HG03575 (cell line): ENCODE measurements at regions not wholly inside any gene's neighbourhood (a gene's known extent, or its start where the extent isn't known, plus 50 kb on each side); places are given as distances from the start of the nearest gene placed in this dataset.
"Not testable (repeated sequence)": the region's sequence is repeated elsewhere in the genome, so short reads cannot be mapped to it uniquely, and the experiment has no call there.

ENCODE experiments used
- ATAC-seq: cut with Tn5 transposase; IDR thresholded peaks from one replicate; pipeline ENCODE4 v1.9.1; 2021; ENCODE audit not compliant: unreplicated experiment, insufficient number of reproducible peaks, low FRiP score; ENCODE audit errors: extremely low read depth

DNA sequence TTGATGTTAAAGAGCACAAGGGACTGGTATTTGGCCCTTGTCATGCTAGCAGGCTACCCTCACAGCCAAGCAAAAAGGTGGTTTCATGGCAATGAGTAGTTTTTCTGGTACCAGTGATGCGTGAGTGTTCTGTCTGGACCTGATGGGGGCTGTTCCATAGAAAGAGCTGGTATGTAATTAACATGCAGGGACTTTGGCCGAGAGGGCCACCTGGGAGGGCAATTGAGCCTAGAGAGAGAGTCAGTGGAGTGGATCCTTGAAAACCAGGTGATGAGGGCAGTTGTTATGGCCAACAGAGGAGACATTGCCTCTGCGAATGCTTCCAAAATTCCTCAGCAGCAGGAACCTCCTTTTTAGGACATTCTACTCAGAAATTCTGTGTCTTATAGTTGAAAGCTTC, 383.3 kb downstream of the PSAT1 start:
- ATAC-seq: no peak

DNA sequence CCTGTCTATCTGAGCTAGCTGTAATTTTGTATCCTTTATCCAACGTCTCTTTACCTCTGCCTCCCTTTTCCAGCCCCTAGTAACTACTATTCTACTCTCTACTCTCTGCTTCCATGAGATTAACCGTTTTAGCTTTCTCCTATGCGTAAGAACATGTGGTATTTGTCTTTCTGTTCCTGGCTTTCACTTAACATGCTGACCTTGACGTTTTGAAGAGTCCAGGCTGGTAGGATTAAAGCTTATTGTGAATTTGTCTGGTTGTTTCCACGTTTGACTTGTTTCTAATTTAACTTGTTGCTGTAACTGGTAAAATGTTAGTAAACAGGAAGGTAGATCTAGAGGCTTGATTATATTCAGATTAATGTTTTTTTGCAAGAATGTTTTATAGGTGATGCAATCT, 385.3 kb downstream of the PSAT1 start:
- ATAC-seq: no peak

DNA sequence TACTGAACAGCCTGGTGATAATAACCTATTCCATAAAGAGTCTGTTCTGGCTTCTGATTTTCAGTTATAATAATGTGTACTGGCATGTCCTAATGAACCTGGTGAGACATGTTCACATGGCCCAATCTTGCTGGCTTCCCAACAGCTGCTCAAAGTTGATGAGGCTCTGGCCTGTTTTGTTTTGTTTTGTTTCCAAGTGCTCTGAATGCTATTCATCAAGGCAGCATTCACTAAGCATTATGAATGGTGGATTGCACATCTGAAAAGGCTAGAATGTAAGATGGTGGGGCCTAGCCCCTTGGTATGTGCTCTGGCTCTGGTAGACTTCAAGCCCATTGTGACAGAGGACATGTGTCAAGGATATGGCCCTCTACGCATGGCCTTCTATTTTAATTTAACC, 388.5 kb downstream of the PSAT1 start:
- no peak for ATAC-seq

DNA sequence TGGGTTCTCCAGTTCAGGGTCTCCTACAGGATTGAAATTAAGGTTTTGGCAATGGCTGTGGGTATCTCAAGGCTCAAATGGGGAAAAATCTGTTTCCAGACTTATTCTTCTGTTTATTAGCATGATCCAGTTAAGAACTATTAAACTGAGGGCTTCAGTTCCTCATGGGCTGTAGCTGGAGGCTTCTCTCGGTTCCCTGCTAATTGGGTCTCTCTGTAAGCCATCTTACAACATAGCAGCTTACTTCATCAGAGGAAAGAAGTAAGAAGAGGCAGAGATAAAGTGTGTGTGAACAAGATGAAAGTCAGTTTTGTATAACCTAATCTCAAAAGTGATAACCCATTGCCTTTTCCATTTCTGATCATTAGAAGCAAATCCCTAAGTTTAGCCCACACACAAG, 391.9 kb downstream of the PSAT1 start:
- ATAC-seq: no peak

DNA sequence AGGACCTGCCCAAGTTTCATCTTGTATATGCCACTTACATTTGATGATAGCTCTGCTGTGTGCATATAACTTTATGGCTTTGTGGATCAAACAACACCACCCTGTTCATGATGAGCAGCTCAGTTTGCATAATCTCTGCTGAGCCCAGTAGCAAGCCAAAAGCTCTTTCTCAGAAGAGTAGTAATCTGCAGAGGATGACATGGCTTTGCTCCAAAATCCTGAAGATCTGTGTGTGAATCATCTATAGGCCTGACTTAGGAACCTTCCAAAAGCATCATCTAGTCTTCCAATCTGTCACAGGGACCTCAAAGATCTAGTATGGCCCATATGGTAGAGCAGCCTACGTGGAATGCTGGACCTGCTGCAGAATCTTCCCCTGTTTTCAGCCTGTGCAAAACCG, 394.6 kb downstream of the PSAT1 start:
- ATAC-seq: no peak

DNA sequence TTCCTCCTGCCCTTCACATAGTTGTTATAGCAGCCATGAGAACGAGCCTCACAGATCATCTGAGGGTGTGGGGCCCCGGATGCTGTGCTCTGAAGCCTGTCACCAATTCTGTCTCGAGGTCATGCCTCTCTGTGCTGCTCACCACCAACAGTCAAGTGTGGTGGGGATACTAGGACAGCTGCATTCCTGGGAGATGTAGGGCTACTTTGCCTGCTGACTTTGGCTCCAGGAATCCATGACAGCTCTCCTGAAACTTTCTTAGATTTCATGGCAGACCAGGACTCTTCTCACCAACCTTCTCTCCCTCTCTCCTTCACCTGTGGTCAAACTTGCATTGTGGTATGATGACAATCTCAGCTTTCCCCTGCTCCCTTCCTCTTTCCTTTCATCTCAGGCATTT, 395.9 kb downstream of the PSAT1 start:
- ATAC-seq: no peak

DNA sequence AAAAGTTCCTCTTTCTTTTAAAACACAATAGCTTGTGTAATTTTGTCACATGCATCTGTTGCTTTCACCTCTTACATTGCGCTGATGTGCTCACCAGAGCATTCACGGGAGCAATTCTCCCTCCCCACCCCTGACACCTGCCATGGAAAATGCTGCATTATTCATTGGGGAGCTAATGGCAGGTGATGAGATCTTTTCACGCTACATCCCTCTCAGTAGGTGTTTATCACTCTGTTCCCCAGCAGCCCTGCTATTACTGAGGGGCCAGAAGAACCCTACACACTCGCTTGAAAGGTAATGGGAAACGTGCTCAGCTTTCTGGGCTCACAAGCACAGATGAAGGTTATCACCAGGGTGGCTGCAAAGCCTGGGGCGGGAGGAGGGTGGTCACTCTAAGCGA, 398.0 kb downstream of the PSAT1 start:
- no peak for ATAC-seq

DNA sequence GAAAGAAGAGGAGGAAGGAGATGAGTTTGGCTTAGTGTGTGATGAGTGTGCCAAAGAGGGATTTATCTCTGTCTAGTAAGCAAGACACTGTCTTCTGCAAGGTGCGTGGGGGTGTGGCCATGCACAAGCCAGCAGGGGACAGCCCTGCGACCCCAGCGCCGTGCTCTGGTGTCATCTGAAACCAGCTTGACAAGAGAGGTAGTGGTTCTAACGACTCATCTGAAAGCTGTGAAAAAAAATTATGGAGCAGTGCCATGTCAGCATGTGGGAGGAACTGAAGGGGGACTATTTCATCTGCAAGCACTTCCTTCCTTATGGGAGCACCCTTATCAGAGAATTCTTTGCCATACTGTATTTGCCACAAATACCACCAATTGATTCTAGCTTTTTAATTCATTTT, 398.6 kb downstream of the PSAT1 start:
- ATAC-seq: no peak

DNA sequence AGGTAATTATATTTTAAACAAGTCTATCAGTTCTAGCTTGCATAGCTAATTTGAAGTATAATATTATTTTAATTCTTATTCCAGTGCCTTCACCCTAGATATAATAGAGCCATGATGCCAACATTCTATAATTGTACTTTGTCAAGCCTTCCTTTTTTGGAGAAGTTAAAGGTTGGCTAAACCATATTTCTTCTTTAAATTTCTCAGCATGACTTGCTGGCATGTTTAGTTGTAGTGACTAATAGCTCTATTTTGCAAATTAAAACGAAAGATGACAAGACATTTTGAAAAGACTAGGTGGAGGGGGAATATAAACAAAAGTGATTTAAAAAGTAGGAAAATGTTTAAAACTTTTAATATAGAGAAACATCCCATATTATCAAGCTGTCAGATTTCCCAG, 400.7 kb downstream of the PSAT1 start:
- no peak for ATAC-seq

DNA sequence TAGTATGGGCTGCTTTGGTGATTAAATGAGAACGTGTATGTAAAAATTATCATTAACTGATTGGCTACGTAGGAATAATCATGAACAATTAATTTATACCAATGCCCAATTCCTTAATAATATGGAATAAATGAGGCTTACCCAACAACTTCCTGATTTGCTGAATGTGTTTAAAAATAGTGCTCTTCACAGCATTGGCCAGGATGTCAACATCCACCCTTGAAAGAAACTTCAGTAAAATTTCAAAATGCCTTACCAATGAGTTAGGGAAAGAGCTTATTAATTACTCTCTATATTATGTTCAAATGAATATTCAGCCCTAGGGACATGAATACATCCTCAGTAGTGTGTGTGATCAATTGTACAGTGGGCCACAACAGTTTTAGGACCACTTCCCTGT, 401.4 kb downstream of the PSAT1 start:
- ATAC-seq: no peak

DNA sequence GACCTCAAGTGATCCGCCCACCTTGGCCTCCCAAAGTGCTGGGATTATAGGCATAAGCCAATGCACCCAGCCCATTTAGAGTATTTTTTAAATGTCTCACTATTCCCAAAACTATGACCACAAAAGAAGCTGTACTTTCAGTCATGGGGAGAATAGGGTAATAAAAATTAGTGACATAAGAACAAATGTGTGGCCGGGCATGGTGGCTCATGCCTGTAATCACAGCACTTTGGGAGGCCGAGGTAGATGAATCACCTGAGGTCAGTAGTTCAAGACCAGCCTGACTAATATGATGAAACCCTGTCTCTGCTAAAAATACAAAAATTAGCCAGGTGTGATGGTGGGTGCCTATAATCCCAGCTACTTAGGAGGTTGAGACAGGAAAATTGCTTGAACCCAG, 402.3 kb downstream of the PSAT1 start:
- not testable (repeated sequence) for ATAC-seq

DNA sequence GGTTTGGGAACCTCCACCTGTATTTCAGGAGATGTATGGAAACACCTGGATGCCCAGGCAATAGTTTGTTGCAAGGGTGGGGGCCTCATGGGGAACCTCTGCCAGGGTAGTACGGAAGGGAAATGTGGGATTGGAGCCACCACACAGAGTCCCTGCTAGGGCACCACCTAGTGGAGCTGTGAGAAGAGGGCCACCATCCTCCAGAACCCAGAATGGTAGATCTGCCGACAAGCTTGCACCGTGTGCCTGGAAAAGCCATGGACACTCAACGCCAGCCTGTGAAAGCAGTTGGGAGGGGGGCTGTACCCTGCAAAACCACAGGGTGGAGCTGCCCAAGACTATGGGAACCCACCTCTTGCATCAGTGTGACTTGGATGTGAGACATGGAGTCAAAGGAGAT, 407.2 kb downstream of the PSAT1 start:
- not testable (repeated sequence) for ATAC-seq

DNA sequence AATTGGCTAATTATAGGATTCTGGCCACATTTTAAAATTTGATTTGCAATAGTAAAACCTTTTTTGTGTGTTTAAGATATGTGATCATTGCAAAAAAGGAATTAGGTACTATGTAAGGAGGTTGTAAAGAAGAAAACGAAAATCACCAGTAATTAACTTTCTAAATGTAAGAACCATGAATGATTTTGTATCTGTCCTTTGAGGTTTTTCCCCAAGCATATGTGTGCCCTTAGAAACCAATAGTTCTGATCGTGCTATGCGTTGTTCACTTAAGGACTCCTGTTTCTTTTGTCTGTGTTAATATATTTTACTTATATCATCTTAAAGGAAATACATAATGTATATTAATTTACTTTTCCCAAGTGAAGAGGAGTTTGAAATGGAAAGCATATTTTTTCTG, 410.2 kb downstream of the PSAT1 start:
- peak; percentile 13 for ATAC-seq

DNA sequence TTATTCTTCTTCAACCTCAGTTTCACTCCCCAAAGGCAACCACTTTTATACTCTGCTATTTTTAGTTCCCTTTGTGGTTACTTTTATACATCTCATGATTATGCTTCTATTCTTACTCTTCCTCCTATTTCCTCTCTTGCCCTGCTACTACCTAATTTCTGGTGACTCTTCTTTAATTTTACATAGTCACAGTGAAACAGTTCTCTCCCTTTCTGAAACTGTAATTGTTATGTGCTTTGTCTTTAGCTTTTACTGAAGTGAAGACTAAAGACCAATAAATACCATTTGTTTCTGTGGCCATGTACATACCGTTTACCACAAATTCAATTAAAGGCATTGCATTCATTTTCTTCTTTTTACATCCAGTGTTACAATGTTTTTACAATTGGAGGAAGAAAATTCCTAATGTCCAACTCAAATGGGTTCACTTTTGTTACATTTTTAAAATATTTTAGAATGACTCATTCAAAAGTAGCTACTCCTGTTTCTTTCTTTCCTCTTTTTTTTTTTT, 410.6 kb downstream of the PSAT1 start:
- ATAC-seq: peak; percentile 98

DNA sequence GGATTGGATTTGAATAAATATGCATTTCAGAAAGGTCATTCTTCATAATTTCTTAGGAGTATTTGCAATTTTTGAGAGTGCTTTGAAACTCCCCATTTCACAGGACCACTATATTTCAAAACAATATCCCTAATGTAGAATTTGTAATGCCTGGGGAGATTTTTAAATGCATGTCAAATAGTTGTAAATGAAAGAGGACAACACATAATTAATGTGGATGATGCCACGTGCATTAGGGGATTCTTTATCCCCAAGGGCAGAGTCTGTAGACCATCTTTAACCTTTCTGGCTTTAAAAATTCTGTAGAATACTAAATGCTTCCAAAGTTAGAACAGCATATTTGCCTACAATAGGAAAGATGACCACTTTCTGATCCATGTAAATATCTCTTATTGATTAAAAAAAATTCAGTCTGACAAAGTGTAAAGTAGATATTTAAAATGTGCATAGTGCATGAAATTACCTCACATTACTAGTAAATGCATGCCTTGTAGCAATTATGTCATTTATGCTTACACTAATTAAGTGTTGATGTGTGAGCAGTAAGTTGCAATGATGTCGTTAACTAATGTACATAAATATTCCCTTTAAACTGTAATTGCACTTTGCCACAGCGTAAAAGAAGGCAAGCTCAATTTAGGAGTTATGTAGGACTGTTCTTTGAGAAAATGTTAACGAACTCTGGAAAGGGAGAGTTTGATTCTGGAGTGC, 416.1 kb downstream of the PSAT1 start:
- ATAC-seq: no peak

DNA sequence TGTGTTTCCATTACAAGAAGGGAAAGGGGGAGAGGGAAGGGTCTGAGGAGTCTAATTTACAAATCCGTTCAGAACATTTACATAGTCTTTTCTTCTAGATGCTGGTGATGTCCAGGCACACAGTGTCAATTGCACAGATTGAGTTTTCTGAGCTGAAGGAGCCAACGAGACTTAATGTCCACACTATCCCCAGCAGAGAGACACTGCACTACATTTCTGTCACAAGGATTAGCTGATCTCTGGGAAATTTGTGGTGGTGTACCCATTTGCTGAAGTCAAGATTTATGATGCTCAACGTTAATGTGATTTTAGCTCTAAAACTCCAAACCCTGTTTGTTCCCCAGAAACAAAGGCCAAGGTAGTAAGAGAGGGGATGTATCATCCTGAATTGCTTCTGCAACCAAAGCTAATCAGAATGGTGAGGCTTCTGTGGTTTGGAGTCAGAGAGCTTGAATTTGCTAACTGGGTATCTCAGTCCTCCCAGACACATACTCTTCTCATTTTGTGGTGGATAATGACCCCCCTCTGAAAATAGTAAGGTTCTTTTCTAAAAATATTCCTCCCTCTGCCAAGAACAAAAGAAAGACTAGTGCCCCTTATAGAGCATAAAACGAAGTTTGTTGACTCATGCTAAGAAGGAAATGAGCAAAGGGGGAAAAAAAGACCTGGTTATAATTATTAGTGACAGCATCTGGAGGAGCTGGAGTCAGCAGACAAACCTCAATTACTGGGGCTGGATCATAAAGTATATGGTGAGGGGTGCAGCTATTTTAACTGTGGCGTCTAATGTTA, 416.9 kb downstream of the PSAT1 start:
- ATAC-seq: no peak

DNA sequence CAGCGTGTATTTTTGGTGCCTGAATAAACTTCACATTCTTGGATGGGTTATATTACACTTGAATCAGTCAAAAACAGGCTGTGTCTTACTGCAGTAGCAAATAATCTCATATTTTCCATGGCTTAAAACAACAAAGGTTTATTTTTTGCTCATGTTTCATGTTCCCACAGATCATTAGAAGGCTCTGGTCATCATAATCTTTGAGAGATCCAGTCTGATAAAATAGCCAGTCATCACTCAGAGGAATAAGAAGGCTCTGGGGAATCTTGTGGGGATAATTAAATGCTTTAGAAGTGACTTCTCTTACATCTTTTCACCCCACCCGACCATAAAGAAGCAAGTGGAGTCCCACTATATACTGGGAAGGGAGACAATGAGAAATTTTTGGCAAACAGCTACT, 417.7 kb downstream of the PSAT1 start:
- ATAC-seq: no peak

DNA sequence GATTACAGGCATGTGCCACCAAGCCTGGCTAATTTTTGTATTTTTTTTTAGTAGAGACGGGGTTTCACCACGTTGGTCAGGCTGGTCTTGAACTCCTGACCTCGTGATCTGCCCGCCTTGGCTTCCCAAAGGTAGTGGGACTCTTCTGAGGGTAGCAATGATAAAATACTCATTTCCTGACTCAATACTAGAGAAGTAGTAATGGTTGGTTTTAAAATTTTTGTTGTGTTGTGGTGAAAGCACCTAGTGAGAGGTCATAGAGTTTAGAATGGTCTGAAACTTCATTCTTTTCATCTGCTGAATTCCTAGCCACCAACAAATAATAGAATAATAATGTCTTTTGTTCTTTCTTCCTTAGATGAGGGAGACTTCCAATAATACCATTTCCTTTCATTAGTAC, 422.1 kb downstream of the PSAT1 start:
- ATAC-seq: not testable (repeated sequence)

DNA sequence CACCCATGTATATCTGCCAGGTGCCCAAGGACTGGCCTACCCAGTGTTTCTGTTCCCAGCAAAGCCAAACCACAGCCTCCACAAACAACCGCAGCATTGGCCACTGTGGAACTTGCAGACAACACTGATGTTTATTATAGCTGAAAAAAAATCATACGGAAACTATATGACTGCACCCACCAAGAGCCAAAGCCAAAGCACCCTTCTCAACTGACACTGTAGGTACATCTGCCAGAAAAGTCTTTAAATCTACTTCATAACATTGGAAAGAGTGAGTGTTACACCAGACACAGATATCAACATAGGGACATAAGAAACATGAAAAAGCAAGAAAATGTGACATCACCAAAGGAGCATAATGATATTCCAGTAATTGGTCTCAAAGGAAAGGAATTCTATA, 428.0 kb downstream of the PSAT1 start:
- no peak for ATAC-seq

DNA sequence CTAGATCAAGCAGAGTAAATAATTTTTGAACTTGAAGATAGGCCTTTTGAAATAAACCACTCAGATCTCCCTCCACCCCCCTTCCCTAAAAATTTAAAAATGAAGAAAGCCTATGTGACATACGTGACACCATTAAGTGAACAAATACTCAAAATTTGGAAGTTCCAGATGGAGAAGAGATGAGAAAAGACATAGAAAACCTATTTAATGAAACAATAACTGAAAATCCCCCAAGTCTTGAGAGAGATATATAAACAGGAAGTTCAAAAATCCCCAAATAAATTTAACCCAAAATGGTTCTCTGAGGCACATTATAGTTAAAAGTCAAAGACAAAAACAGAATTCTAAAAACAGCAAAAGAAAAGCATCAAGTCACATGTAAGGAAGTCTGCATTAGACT, 428.6 kb downstream of the PSAT1 start:
- no peak for ATAC-seq
